Tibial nerve (tissue), 4 donors: ENCODE measurements at regions not wholly inside any gene's neighbourhood (a gene's known extent, or its start where the extent isn't known, plus 50 kb on each side); places are given as distances from the start of the nearest gene placed in this dataset.

ENCODE experiments used
- DNase-seq, 2 donors: peaks; one replicate each; pipeline ENCODE4 v3.0.0-alpha.2; 2019; ENCODE audit warnings: low spot score in 2 of 2
- H3K27ac ChIP-seq, 4 donors: fragments of 200-600 bp; sonication (generic) in 3 of 4; one replicate each; pipeline ENCODE4 v1.5.1; 2017 to 2019; ENCODE audit warnings: mild to moderate bottlenecking in 1 of 4
- H3K27me3 ChIP-seq, 2 donors: fragments of 200-600 bp; sonication (generic) in 1 of 2; one replicate each; pipeline versions ENCODE4 v1.5.1 to v1.6.0; 2017 to 2019
- H3K36me3 ChIP-seq, 3 donors: fragments of 200-600 bp; sonication (generic); one replicate each; pipeline ENCODE4 v1.5.1; 2018 to 2019
- H3K4me1 ChIP-seq, 4 donors: fragments of 200-600 bp; sonication (generic) in 3 of 4; one replicate each; pipeline ENCODE4 v1.5.1; 2017 to 2019
- H3K4me3 ChIP-seq, 4 donors: fragments of 200-600 bp; sonication (generic) in 3 of 4; one replicate each; pipeline ENCODE4 v1.5.1; 2017 to 2019; ENCODE audit warnings: mild to moderate bottlenecking in 1 of 4, moderate library complexity in 1 of 4
- H3K9me3 ChIP-seq, 4 donors: fragments of 200-600 bp; sonication (generic) in 3 of 4; one replicate each; pipeline ENCODE4 v1.5.1; 2017 to 2019
- EP300 ChIP-seq, 2 donors: sonication (generic); formaldehyde crosslinking; IDR thresholded peaks; one replicate each; pipeline ENCODE4 v1.6.1; 2017; ENCODE audit warnings: antibody characterized with exemption in 2 of 2, mild to moderate bottlenecking in 1 of 2
- POLR2A ChIP-seq, 2 donors: fragments of 450-650 bp; IDR thresholded peaks; one replicate each; pipeline ENCODE4 v1.6.1; 2017; ENCODE audit warnings: antibody characterized with exemption in 2 of 2, mild to moderate bottlenecking in 2 of 2, moderate library complexity in 2 of 2
- WGBS, 2 donors: methylation state at CpG; one replicate each; pipeline ENCODE4 v1.1.5; 2018; 5-methylcytosine and 5-hydroxymethylcytosine counted together
- TF ChIP-seq, protein P1 (sequence below), 5 experiments: fragments of 200-600 bp in 3 of 5; fragments of 450-650 bp in 2 of 5; sonication (generic) in 3 of 5; IDR thresholded peaks; one replicate each; pipeline ENCODE4 v1.5.1; 2016 to 2019; ENCODE audit warnings: antibody characterized with exemption in 5 of 5, mild to moderate bottlenecking in 3 of 5, moderate library complexity in 2 of 5

- Histone ChIP-seq H3K27ac (no peak overlapping the region), H3K27me3 (no peaks in the 10 kb centered on the region), H3K4me3 (no peak overlapping the region), H3K4me1 (no peaks in the 10 kb centered on the region), H3K36me3 (no peaks in the 10 kb centered on the region), H3K9me3 (no peaks in the 10 kb centered on the region)
- DNase-seq = no peak
- TF ChIP-seq, protein P1, sequence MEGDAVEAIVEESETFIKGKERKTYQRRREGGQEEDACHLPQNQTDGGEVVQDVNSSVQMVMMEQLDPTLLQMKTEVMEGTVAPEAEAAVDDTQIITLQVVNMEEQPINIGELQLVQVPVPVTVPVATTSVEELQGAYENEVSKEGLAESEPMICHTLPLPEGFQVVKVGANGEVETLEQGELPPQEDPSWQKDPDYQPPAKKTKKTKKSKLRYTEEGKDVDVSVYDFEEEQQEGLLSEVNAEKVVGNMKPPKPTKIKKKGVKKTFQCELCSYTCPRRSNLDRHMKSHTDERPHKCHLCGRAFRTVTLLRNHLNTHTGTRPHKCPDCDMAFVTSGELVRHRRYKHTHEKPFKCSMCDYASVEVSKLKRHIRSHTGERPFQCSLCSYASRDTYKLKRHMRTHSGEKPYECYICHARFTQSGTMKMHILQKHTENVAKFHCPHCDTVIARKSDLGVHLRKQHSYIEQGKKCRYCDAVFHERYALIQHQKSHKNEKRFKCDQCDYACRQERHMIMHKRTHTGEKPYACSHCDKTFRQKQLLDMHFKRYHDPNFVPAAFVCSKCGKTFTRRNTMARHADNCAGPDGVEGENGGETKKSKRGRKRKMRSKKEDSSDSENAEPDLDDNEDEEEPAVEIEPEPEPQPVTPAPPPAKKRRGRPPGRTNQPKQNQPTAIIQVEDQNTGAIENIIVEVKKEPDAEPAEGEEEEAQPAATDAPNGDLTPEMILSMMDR (IDR thresholded peaks at IDR 0.05) = no peak
- no peak for TF ChIP-seq EP300 (IDR thresholded peaks at IDR 0.05)
- no peak for TF ChIP-seq POLR2A (IDR thresholded peaks at IDR 0.05)
- 79 to 91% methylated on average over 1 of the region's 1 CpG for WGBS, 2 donors
Observed at GRCh38 chr3:111303760-111304159, 232.1 kb downstream of the NECTIN3 start.

- H3K4me1 ChIP-seq = no peaks in the 10 kb centered on the region
- H3K36me3 ChIP-seq = no peaks in the 10 kb centered on the region
- H3K27ac ChIP-seq = no peak overlapping the region
- no peak for TF ChIP-seq POLR2A (IDR thresholded peaks at IDR 0.05)
- TF ChIP-seq, protein P1 (IDR thresholded peaks at IDR 0.05) = no peak
- TF ChIP-seq EP300 (IDR thresholded peaks at IDR 0.05) = no peak
- WGBS, 2 donors = 90% methylated on average over 1 of the region's 1 CpG
- H3K9me3 ChIP-seq = no peaks in the 10 kb centered on the region
- DNase-seq = no peak
- H3K27me3 ChIP-seq = no peaks in the 10 kb centered on the region
- no peak overlapping the region for H3K4me3 ChIP-seq
Observed at GRCh38 chr3:111307676-111308075, 234.3 kb upstream of the CD96 start.

DNA sequence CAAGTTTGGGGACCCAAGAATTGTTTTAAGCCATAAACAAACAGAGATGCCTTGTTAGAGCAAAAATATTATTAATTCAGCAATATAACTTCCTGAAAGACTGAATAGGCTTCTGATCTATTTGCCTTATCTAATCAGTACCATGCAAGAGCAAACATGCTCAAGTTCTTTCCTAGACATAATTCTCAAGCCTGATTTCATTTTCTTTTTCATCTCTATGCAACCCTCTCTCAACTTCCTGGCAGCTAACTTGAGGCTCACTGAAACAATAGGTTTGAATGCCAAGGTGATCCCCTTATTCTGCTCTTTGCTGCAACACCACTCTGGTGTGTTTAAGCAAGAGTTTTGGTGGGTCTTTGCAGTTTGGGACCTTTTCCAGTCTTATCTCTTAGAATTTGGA, 230.9 kb upstream of the CD96 start:
- H3K36me3 ChIP-seq = no peaks in the 10 kb centered on the region
- no peak for DNase-seq
- no peaks in the 10 kb centered on the region for H3K9me3 ChIP-seq
- no peaks in the 10 kb centered on the region for H3K27me3 ChIP-seq
- peaks cover 0 to 8% (median 2%) of the 10 kb centered on the region in 4 donors for H3K4me1 ChIP-seq
- H3K27ac ChIP-seq = no peak overlapping the region
- no peak overlapping the region for H3K4me3 ChIP-seq
- TF ChIP-seq, protein P1 (IDR thresholded peaks at IDR 0.05) = no peak
- TF ChIP-seq POLR2A (IDR thresholded peaks at IDR 0.05) (no peak), EP300 (IDR thresholded peaks at IDR 0.05) (no peak)

- H3K4me1 ChIP-seq = peaks cover 0 to 8% (median 2%) of the 10 kb centered on the region in 4 donors
- TF ChIP-seq, protein P1 (IDR thresholded peaks at IDR 0.05) = no peak
- TF ChIP-seq EP300 (IDR thresholded peaks at IDR 0.05) = no peak
- TF ChIP-seq POLR2A (IDR thresholded peaks at IDR 0.05) = no peak
- DNase-seq = no peak
- no peak overlapping the region for H3K27ac ChIP-seq
- H3K27me3 ChIP-seq = no peaks in the 10 kb centered on the region
- H3K4me3 ChIP-seq = no peak overlapping the region
- WGBS, 2 donors = 78 to 79% methylated on average over 2 of the region's 2 CpGs
- no peaks in the 10 kb centered on the region for H3K9me3 ChIP-seq
- no peaks in the 10 kb centered on the region for H3K36me3 ChIP-seq
Observed at GRCh38 chr3:111311709-111312235, 230.2 kb upstream of the CD96 start.

DNA sequence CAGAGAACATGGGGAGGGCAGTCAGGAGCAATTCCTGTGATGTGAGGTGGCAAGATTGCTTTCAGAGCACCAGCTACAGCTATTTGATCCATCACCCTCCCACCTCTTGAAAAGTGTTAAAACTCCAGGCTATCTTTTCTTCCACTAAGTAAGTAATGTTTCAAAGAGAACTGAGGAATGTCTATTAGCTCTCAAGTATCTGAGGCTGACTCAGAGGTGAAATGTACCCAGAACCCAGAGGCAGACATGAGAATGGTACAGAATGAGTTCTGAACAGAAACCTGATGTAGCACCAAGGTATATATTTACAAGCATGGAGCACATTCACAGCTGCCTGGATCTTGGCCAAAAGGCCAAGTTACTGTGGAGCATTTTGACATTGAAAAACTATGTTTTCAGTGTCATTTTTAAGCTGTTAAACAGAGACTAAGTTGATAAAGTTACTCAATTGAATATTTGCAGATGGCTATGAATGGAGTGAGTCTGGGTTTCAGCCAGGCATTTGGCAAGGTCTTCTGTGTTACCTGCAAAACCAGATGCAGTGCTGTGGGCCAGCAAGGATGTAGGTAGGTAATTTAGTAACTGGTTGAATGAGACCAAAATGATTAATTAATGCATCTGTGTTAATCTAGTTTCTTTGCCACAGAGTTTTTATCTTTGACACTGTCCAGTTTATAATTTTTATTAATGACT, 227.7 kb upstream of the CD96 start:
- TF ChIP-seq, protein P1 (IDR thresholded peaks at IDR 0.05) = no peak
- TF ChIP-seq POLR2A (IDR thresholded peaks at IDR 0.05) (no peak), EP300 (IDR thresholded peaks at IDR 0.05) (no peak)
- peaks cover 0 to 8% (median 2%) of the 10 kb centered on the region in 4 donors for H3K4me1 ChIP-seq
- no peak for DNase-seq
- H3K36me3 ChIP-seq = no peaks in the 10 kb centered on the region
- H3K27me3 ChIP-seq = no peaks in the 10 kb centered on the region
- no peaks in the 10 kb centered on the region for H3K9me3 ChIP-seq
- H3K27ac ChIP-seq = no peak overlapping the region
- H3K4me3 ChIP-seq = no peak overlapping the region
